ENCODE measurements at regions not wholly inside any gene's neighbourhood (a gene's known extent, or its start where the extent isn't known, plus 50 kb on each side); places are given as distances from the start of the nearest gene placed in this dataset.

DNA sequence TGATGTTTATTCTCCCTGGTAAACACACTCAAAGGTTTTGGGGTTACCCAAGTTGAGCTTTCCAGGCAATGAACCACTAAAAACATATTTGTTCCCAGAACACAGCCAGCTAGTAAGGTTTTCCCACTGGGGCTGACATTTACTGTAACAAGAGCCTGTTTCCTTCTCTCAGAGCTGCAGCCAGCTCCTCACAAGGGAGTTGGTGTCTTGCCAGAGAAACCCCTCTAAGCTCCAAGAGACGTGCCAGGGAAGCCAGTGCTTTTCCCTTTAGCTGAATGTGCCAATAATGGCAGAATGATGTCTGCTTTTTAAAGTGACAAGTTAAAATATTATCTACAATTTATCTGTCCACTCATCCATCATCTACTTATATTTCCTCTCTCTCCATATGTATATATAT is 170.8 kb upstream of the RBFOX1 start:
- no peak for ATAC-seq
- no peaks in the 10 kb centered on the region for H3K27me3 ChIP-seq
- H3K4me3 ChIP-seq, result no peak overlapping the region
- in situ Hi-C loops (cut with MboI; ENCODE audit: low sequenced_read_pairs in 4 of 4) (loop anchor here in 1 of 4 donors (10.0 kb wide), 1 partner anchor 53 kb away; no protein-coding TSS in a partner anchor), intact Hi-C loops (cut with DNase I; ENCODE audit: low total_unique reads) (no loop called here)
- H3K9me3 ChIP-seq, result no peaks in the 10 kb centered on the region
- DNase-seq, result no peak
- no peak overlapping the region for H3K27ac ChIP-seq
- no peaks in the 10 kb centered on the region for H3K36me3 ChIP-seq
- H3K4me1 ChIP-seq, result no peaks in the 10 kb centered on the region
- no peak for TF ChIP-seq POLR2A (IDR thresholded peaks at IDR 0.05)
- TF ChIP-seq, protein P1, sequence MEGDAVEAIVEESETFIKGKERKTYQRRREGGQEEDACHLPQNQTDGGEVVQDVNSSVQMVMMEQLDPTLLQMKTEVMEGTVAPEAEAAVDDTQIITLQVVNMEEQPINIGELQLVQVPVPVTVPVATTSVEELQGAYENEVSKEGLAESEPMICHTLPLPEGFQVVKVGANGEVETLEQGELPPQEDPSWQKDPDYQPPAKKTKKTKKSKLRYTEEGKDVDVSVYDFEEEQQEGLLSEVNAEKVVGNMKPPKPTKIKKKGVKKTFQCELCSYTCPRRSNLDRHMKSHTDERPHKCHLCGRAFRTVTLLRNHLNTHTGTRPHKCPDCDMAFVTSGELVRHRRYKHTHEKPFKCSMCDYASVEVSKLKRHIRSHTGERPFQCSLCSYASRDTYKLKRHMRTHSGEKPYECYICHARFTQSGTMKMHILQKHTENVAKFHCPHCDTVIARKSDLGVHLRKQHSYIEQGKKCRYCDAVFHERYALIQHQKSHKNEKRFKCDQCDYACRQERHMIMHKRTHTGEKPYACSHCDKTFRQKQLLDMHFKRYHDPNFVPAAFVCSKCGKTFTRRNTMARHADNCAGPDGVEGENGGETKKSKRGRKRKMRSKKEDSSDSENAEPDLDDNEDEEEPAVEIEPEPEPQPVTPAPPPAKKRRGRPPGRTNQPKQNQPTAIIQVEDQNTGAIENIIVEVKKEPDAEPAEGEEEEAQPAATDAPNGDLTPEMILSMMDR (IDR thresholded peaks at IDR 0.05 in 4 of 5, conservative IDR thresholded peaks at IDR 0.05 in 1 of 5), result no peak

DNA sequence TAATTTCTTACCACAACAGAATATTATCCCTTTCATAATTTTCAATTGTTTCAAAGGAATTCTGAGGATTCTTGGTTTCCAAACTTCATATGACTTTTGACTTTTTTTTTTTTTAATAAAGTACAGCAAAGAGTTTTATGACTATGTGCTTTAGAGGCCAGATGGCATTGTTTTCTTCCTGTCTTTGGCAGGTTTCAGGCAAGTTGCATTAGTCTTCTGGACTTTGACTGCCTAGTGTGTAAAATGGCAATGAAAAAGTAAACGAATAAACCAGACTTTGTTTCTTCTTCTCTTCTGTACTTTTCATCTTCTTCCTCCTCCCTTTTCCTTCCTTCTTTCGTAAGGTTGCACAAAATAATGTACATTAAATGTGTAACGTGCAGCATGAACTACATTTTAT is 172.6 kb upstream of the RBFOX1 start:
- intact Hi-C loops (cut with DNase I; ENCODE audit: low total_unique reads) (no loop called here), in situ Hi-C loops (cut with MboI; ENCODE audit: low sequenced_read_pairs in 4 of 4) (loop anchor here in 1 of 4 donors (10.0 kb wide), 1 partner anchor 55 kb away; no protein-coding TSS in a partner anchor)
- no peak for ATAC-seq
- Histone ChIP-seq H3K27me3 (no peaks in the 10 kb centered on the region), H3K9me3 (no peaks in the 10 kb centered on the region), H3K27ac (no peak overlapping the region), H3K36me3 (no peaks in the 10 kb centered on the region), H3K4me3 (no peak overlapping the region), H3K4me1 (no peaks in the 10 kb centered on the region)
- TF ChIP-seq POLR2A (IDR thresholded peaks at IDR 0.05), result no peak
- TF ChIP-seq, protein P1 (IDR thresholded peaks at IDR 0.05 in 4 of 5, conservative IDR thresholded peaks at IDR 0.05 in 1 of 5), result no peak
- no peak for DNase-seq

DNA sequence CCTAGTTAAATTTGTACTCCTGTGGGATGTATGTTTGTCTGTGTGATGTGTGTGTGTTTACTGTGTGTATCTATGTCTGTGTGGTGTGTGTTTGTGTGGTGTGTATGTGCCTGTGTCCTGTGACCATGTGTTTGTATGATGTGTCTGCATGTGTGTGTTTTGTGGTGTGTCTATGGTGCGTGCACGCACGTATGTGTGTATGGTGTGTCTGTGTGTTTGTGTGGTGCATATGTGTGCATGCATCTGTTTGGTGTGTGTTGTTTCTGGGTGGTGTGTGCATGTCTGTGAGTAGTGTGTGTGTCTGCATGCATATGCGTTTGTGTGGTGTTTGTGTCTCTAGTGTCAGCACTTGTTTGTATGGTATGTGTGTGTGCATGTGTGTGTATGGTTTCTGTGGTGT is 174.2 kb upstream of the RBFOX1 start:
- Histone ChIP-seq H3K27me3 (no peaks in the 10 kb centered on the region), H3K27ac (no peak overlapping the region), H3K9me3 (no peaks in the 10 kb centered on the region), H3K4me3 (no peak overlapping the region), H3K36me3 (no peaks in the 10 kb centered on the region), H3K4me1 (no peaks in the 10 kb centered on the region)
- DNase-seq (no peak), ATAC-seq (no peak)
- intact Hi-C loops (cut with DNase I; ENCODE audit: low total_unique reads) (no loop called here), in situ Hi-C loops (cut with MboI; ENCODE audit: low sequenced_read_pairs in 4 of 4) (no loop called here)
- TF ChIP-seq, protein P1 (IDR thresholded peaks at IDR 0.05 in 4 of 5, conservative IDR thresholded peaks at IDR 0.05 in 1 of 5), result no peak
- TF ChIP-seq POLR2A (IDR thresholded peaks at IDR 0.05), result no peak

DNA sequence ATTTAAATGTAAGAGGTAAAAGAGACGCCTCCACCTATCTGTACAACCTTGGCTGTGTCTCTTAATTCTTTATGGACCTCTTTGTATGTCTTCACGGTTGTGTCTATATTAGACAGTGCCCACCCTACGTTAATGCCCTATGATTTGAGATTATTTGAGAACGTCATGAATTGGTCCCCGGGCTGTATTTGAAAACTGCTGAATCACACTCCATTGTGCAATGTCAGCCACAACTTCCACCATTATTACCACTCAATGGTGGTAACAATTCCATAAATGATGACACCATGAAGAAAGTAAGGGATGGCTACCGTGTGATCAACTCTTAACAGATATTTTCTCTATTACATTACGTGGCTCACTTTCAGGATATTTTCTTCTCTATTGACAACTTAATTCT is 182.4 kb upstream of the RBFOX1 start:
- intact Hi-C loops (cut with DNase I; ENCODE audit: low total_unique reads), result no loop called here
- TF ChIP-seq, protein P1 (IDR thresholded peaks at IDR 0.05 in 4 of 5, conservative IDR thresholded peaks at IDR 0.05 in 1 of 5), result no peak
- no peak for TF ChIP-seq POLR2A (IDR thresholded peaks at IDR 0.05)
- ATAC-seq (no peak), DNase-seq (no peak)
- H3K27me3 ChIP-seq, result no peaks in the 10 kb centered on the region
- H3K9me3 ChIP-seq, result no peaks in the 10 kb centered on the region
- H3K36me3 ChIP-seq, result no peaks in the 10 kb centered on the region
- H3K4me3 ChIP-seq, result no peak overlapping the region
- H3K27ac ChIP-seq, result no peak overlapping the region
- in situ Hi-C loops (cut with MboI; ENCODE audit: low sequenced_read_pairs in 4 of 4), result no loop called here
- no peaks in the 10 kb centered on the region for H3K4me1 ChIP-seq

GRCh38 chr16:7148606-7149005 is 184.0 kb upstream of the RBFOX1 start:
- H3K27me3 ChIP-seq, result no peaks in the 10 kb centered on the region
- no peak overlapping the region for H3K27ac ChIP-seq
- H3K36me3 ChIP-seq, result no peaks in the 10 kb centered on the region
- intact Hi-C loops (cut with DNase I; ENCODE audit: low total_unique reads) (no loop called here), in situ Hi-C loops (cut with MboI; ENCODE audit: low sequenced_read_pairs in 4 of 4) (no loop called here)
- H3K4me3 ChIP-seq, result no peak overlapping the region
- H3K4me1 ChIP-seq, result no peaks in the 10 kb centered on the region
- no peak for DNase-seq
- TF ChIP-seq, protein P1 (IDR thresholded peaks at IDR 0.05 in 4 of 5, conservative IDR thresholded peaks at IDR 0.05 in 1 of 5), result no peak
- TF ChIP-seq POLR2A (IDR thresholded peaks at IDR 0.05), result no peak
- ATAC-seq, result no peak
- H3K9me3 ChIP-seq, result no peaks in the 10 kb centered on the region
